ENCODE measurements at regions not wholly inside any gene's neighbourhood (a gene's known extent, or its start where the extent isn't known, plus 50 kb on each side); places are given as distances from the start of the nearest gene placed in this dataset.

GRCh38 chr5:58069846-58070245, 390.0 kb downstream of the PLK2 start:
- Histone ChIP-seq H3K36me3 (replicated peaks in 1 of 2; ENCODE audit: control insufficient read depth in 1 of 2, insufficient read depth in 2 of 2, low read length in 1 of 2) (no peaks in the 10 kb centered on the region), H3F3A (replicated peaks; ENCODE audit: insufficient read depth) (no peaks in the 10 kb centered on the region), H2AFZ (ENCODE audit: low read depth) (no peak overlapping the region), H3K9me2 (no peaks in the 10 kb centered on the region), H4K20me1 (ENCODE audit: insufficient read depth) (no peaks in the 10 kb centered on the region), H3K4me1 (ENCODE audit: control insufficient read depth in 1 of 2, insufficient read depth in 2 of 2, low read depth in 1 of 2, low read length in 1 of 2) (peaks cover 0 to 11% of the 10 kb centered on the region in 2 experiments; a peak in 3 of 4 replicates), H3K4me3 (ENCODE audit: low read depth in 2 of 2, low read length in 1 of 2) (no peak overlapping the region), H3K9me3 (no peaks in the 10 kb centered on the region), H3K27me3 (ENCODE audit: insufficient read depth) (no peaks in the 10 kb centered on the region), H3K27ac (ENCODE audit: low read depth in 2 of 2, low read length in 1 of 2) (no peak overlapping the region), H3K79me2 (ENCODE audit: insufficient read depth) (no peaks in the 10 kb centered on the region), H3K4me2 (no peak overlapping the region), H3K9ac (no peak overlapping the region)
- whole genome bisulfite sequencing (ENCODE audit: low lambda C conversion rate), result 75% methylated on average over 4 of the region's 4 CpGs
- ChIA-PET POLR2A (no interaction called here), CTCF (no interaction called here)
- TF ChIP-seq MEF2A (IDR thresholded peaks at IDR 0.05; ENCODE audit: borderline replicate concordance, low read depth) (no peak), EP300 (IDR thresholded peaks at IDR 0.05; ENCODE audit: borderline replicate concordance in 1 of 2, low read depth in 1 of 2, low read length in 1 of 2) (no peak), TAF1 (IDR thresholded peaks at IDR 0.05; ENCODE audit: borderline replicate concordance, low read depth, low read length) (no peak)
- no peak for DNase-seq

- Histone ChIP-seq H3K79me2 (ENCODE audit: insufficient read depth) (no peaks in the 10 kb centered on the region), H3K27ac (ENCODE audit: low read depth in 2 of 2, low read length in 1 of 2) (no peak overlapping the region), H3K9ac (no peak overlapping the region), H3K9me3 (no peaks in the 10 kb centered on the region), H3F3A (replicated peaks; ENCODE audit: insufficient read depth) (no peaks in the 10 kb centered on the region), H3K4me3 (ENCODE audit: low read depth in 2 of 2, low read length in 1 of 2) (no peak overlapping the region), H3K36me3 (replicated peaks in 1 of 2; ENCODE audit: control insufficient read depth in 1 of 2, insufficient read depth in 2 of 2, low read length in 1 of 2) (no peaks in the 10 kb centered on the region), H3K27me3 (ENCODE audit: insufficient read depth) (no peaks in the 10 kb centered on the region), H2AFZ (ENCODE audit: low read depth) (no peak overlapping the region), H4K20me1 (ENCODE audit: insufficient read depth) (no peaks in the 10 kb centered on the region), H3K4me1 (ENCODE audit: control insufficient read depth in 1 of 2, insufficient read depth in 2 of 2, low read depth in 1 of 2, low read length in 1 of 2) (peaks cover 0 to 11% of the 10 kb centered on the region in 2 experiments; a peak in 3 of 4 replicates), H3K9me2 (no peaks in the 10 kb centered on the region), H3K4me2 (no peak overlapping the region)
- WGBS (ENCODE audit: low lambda C conversion rate), result 93% methylated on average over 14 of the region's 31 CpGs
- ChIA-PET POLR2A (no interaction called here), CTCF (no interaction called here)
- TF ChIP-seq JUND (IDR thresholded peaks at IDR 0.05) (no peak), NRF1 (IDR thresholded peaks at IDR 0.05; ENCODE audit: low read depth, low read length) (no peak), FOSL2 (IDR thresholded peaks at IDR 0.05; ENCODE audit: borderline replicate concordance, low read depth) (no peak), YY1 (IDR thresholded peaks at IDR 0.05; ENCODE audit: low read depth) (no peak), ELF1 (IDR thresholded peaks at IDR 0.05) (no peak), PBX3 (IDR thresholded peaks at IDR 0.05) (no peak), USF1 (IDR thresholded peaks at IDR 0.05; ENCODE audit: borderline replicate concordance, low read depth) (no peak), TAF1 (IDR thresholded peaks at IDR 0.05; ENCODE audit: borderline replicate concordance, low read depth, low read length) (no peak), USF2 (IDR thresholded peaks at IDR 0.05; ENCODE audit: borderline replicate concordance, low read depth, low read length) (no peak), SMC3 (IDR thresholded peaks at IDR 0.05; ENCODE audit: low read depth, low read length) (no peak)
- TF ChIP-seq, protein P1, sequence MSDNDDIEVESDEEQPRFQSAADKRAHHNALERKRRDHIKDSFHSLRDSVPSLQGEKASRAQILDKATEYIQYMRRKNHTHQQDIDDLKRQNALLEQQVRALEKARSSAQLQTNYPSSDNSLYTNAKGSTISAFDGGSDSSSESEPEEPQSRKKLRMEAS (IDR thresholded peaks at IDR 0.05; ENCODE audit: low read depth), result no peak
- DNase-seq, result no peak
These were observed 390.7 kb downstream of the PLK2 start for GRCh38 chr5:58069016-58069705.
